ENCODE measurements at regions not wholly inside any gene's neighbourhood (a gene's known extent, or its start where the extent isn't known, plus 50 kb on each side); places are given as distances from the start of the nearest gene placed in this dataset.

DNA sequence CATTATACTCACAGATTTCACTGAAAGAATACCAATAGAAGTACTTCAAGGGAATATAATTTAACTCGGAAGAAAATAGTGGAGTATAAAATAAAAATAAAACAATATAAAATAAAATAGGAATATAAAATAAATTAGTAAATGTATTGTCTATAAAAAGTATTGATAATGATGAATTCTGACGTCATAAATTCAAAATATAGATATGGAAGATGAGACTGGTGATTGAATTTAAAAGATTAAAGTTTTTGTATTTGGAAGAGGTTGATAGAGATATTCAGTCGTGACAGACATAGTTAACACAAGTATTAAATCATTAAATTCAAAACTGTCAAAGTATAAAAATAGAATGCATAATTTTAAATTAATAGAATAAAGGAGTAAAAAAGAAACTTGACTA is 964.9 kb upstream of the C9orf72 start:
- H3K4me1 ChIP-seq (ENCODE audit: low read length) = no peaks in the 10 kb centered on the region
- no peak overlapping the region for H2AFZ ChIP-seq (ENCODE audit: low read length)
- no peaks in the 10 kb centered on the region for H4K20me1 ChIP-seq (ENCODE audit: insufficient read depth, low read length)
- no peaks in the 10 kb centered on the region for H3K9me2 ChIP-seq (replicated peaks; ENCODE audit: insufficient read depth, low read length)
- H3K9me3 ChIP-seq (replicated peaks; ENCODE audit: insufficient read depth, low read length) = no peaks in the 10 kb centered on the region
- H3K27me3 ChIP-seq (replicated peaks; ENCODE audit: insufficient read depth, low read length) = no peaks in the 10 kb centered on the region
- TF ChIP-seq, protein P1, sequence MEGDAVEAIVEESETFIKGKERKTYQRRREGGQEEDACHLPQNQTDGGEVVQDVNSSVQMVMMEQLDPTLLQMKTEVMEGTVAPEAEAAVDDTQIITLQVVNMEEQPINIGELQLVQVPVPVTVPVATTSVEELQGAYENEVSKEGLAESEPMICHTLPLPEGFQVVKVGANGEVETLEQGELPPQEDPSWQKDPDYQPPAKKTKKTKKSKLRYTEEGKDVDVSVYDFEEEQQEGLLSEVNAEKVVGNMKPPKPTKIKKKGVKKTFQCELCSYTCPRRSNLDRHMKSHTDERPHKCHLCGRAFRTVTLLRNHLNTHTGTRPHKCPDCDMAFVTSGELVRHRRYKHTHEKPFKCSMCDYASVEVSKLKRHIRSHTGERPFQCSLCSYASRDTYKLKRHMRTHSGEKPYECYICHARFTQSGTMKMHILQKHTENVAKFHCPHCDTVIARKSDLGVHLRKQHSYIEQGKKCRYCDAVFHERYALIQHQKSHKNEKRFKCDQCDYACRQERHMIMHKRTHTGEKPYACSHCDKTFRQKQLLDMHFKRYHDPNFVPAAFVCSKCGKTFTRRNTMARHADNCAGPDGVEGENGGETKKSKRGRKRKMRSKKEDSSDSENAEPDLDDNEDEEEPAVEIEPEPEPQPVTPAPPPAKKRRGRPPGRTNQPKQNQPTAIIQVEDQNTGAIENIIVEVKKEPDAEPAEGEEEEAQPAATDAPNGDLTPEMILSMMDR (IDR thresholded peaks at IDR 0.05; ENCODE audit: low read length) = no peak
- no peak for TF ChIP-seq EZH2 (optimal IDR thresholded peaks at IDR 0.05; ENCODE audit: low read depth, low read length)
- TF ChIP-seq EZH2phosphoT487 (IDR thresholded peaks at IDR 0.05; ENCODE audit: low read length) = no peak
- DNase-seq = no peak
- no peak overlapping the region for H3K27ac ChIP-seq (ENCODE audit: low read length)
- no peak overlapping the region for H3K4me3 ChIP-seq (ENCODE audit: low read length)
- H3F3A ChIP-seq (ENCODE audit: insufficient read depth, low read length) = no peaks in the 10 kb centered on the region
- H3K36me3 ChIP-seq (replicated peaks; ENCODE audit: insufficient read depth, low read length) = no peaks in the 10 kb centered on the region
- no peaks in the 10 kb centered on the region for H3K79me2 ChIP-seq (ENCODE audit: low read length)
- no peak overlapping the region for H3K9ac ChIP-seq (ENCODE audit: low read length)
- H3K4me2 ChIP-seq (ENCODE audit: low read depth, low read length) = no peak overlapping the region

DNA sequence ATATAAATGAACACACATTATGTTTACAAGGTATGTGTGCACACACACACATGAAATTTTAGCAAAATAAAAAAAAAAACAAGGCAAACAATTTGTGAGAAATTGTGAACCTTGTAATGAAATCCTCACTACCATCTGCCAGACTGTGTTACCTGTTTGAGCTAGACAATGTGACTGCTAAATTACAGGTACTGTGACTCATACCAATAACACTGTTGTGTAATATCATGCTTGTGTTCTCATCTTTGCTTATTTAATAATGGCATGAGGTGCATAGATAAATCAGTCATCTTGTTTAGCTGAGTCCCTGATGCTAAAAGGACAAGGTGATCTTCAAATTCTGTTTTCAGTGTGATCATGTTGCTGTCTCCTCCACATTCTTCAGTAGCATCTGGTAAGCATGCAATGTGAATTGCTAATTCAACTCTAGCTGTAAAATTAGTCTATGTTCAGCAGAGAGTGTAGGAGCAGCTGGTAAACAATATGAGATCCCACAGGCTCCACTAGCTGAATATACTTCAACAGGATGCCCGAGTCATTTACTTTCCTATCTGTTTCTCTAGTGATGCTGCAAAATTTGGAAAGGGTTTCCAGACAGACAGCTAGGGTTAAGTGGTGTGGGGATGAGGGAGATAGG is 966.3 kb upstream of the C9orf72 start:
- Histone ChIP-seq H3K9me3 (replicated peaks; ENCODE audit: insufficient read depth, low read length) (no peaks in the 10 kb centered on the region), H3F3A (ENCODE audit: insufficient read depth, low read length) (no peaks in the 10 kb centered on the region), H3K9ac (ENCODE audit: low read length) (no peak overlapping the region), H2AFZ (ENCODE audit: low read length) (no peak overlapping the region), H4K20me1 (ENCODE audit: insufficient read depth, low read length) (no peaks in the 10 kb centered on the region), H3K36me3 (replicated peaks; ENCODE audit: insufficient read depth, low read length) (no peaks in the 10 kb centered on the region), H3K27me3 (replicated peaks; ENCODE audit: insufficient read depth, low read length) (no peaks in the 10 kb centered on the region), H3K79me2 (ENCODE audit: low read length) (no peaks in the 10 kb centered on the region), H3K27ac (ENCODE audit: low read length) (no peak overlapping the region), H3K9me2 (replicated peaks; ENCODE audit: insufficient read depth, low read length) (no peaks in the 10 kb centered on the region), H3K4me3 (ENCODE audit: low read length) (no peak overlapping the region), H3K4me1 (ENCODE audit: low read length) (no peaks in the 10 kb centered on the region), H3K4me2 (ENCODE audit: low read depth, low read length) (no peak overlapping the region)
- no peak for TF ChIP-seq EZH2phosphoT487 (IDR thresholded peaks at IDR 0.05; ENCODE audit: low read length)
- DNase-seq = no peak

DNA sequence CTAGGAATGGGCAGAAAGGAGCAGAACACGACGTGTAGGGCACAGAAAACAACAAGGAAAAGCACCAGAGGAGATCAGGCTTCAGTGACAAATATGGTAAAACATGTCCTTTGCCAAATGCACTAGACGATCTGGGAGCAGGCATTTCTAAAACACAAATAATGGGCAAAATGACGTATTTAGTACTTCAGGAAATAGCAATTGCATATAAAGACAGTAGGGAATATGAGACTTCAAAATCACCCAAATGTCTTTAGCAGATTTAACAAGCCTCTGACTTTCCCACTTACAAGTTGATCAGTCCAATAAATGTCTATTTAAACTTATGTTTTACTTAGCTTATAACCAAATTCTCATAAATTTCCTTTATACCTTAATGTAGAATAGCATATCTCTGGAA is 969.6 kb upstream of the C9orf72 start:
- Histone ChIP-seq H3K9me2 (replicated peaks; ENCODE audit: insufficient read depth, low read length) (no peaks in the 10 kb centered on the region), H3K4me2 (ENCODE audit: low read depth, low read length) (no peak overlapping the region), H3K27me3 (replicated peaks; ENCODE audit: insufficient read depth, low read length) (no peaks in the 10 kb centered on the region), H3K79me2 (ENCODE audit: low read length) (no peaks in the 10 kb centered on the region), H2AFZ (ENCODE audit: low read length) (no peak overlapping the region), H3K9ac (ENCODE audit: low read length) (no peak overlapping the region), H3F3A (ENCODE audit: insufficient read depth, low read length) (no peaks in the 10 kb centered on the region), H3K27ac (ENCODE audit: low read length) (no peak overlapping the region), H3K4me3 (ENCODE audit: low read length) (no peak overlapping the region), H3K9me3 (replicated peaks; ENCODE audit: insufficient read depth, low read length) (no peaks in the 10 kb centered on the region), H4K20me1 (ENCODE audit: insufficient read depth, low read length) (no peaks in the 10 kb centered on the region), H3K4me1 (ENCODE audit: low read length) (no peaks in the 10 kb centered on the region), H3K36me3 (replicated peaks; ENCODE audit: insufficient read depth, low read length) (no peaks in the 10 kb centered on the region)
- DNase-seq = no peak
- TF ChIP-seq, protein P1 (IDR thresholded peaks at IDR 0.05; ENCODE audit: low read length) = no peak
- TF ChIP-seq EZH2phosphoT487 (IDR thresholded peaks at IDR 0.05; ENCODE audit: low read length) = no peak
- TF ChIP-seq EZH2 (optimal IDR thresholded peaks at IDR 0.05; ENCODE audit: low read depth, low read length) = no peak

DNA sequence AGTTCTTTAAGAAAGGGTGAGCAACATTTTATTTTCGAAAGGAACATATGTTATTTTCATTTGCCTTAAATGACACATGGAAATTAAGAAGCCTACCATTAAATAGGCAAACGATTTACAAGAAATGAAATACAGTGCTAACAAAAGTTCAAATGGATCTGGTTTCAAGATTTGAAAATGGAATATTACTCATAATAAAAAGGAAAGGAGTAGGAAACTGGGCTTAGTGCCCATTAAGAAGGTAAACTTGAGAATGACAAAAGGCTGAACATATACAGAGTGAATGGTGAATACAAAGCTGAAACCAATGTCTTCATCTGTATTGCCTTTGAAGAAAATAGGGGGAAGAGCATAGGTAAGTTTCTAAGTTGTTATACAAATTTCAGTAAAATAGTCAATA is 974.2 kb upstream of the C9orf72 start:
- Histone ChIP-seq H3K79me2 (ENCODE audit: low read length) (no peaks in the 10 kb centered on the region), H3F3A (ENCODE audit: insufficient read depth, low read length) (no peaks in the 10 kb centered on the region), H3K36me3 (replicated peaks; ENCODE audit: insufficient read depth, low read length) (no peaks in the 10 kb centered on the region), H3K9me3 (replicated peaks; ENCODE audit: insufficient read depth, low read length) (no peaks in the 10 kb centered on the region), H3K9me2 (replicated peaks; ENCODE audit: insufficient read depth, low read length) (no peaks in the 10 kb centered on the region), H3K4me2 (ENCODE audit: low read depth, low read length) (no peak overlapping the region), H3K4me3 (ENCODE audit: low read length) (no peak overlapping the region), H4K20me1 (ENCODE audit: insufficient read depth, low read length) (no peaks in the 10 kb centered on the region), H3K27me3 (replicated peaks; ENCODE audit: insufficient read depth, low read length) (no peaks in the 10 kb centered on the region), H3K4me1 (ENCODE audit: low read length) (no peaks in the 10 kb centered on the region), H3K9ac (ENCODE audit: low read length) (no peak overlapping the region), H2AFZ (ENCODE audit: low read length) (no peak overlapping the region), H3K27ac (ENCODE audit: low read length) (no peak overlapping the region)
- TF ChIP-seq EZH2phosphoT487 (IDR thresholded peaks at IDR 0.05; ENCODE audit: low read length) = no peak
- no peak for DNase-seq
